ENCODE measurements at regions not wholly inside any gene's neighbourhood (a gene's known extent, or its start where the extent isn't known, plus 50 kb on each side); places are given as distances from the start of the nearest gene placed in this dataset.
A peak's percentile ranks its signal among the peaks of the same experiment; 100 is the strongest.
"Not testable (repeated sequence)": the region's sequence is repeated elsewhere in the genome, so short reads cannot be mapped to it uniquely, and the experiment has no call there.

DNA sequence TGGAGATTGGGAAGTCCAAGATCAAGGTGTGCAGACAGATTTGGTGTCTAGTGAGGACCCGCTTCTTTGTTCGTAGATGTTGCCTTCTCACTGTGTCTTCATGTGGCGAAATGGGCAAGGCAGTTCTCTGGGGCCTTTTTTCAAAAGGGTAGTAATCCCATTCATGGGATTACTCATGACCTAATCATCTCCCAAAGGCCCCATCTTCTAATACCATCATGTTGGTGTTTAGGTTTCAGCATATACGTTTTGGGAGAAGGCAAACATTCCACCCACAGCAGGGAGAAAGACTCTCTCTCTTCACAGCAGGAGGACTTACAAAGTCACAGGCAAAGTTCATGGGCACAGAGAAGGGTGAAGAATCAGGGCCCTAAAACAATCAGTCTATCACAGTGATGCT, 252.1 kb downstream of the RPLP1 start:
- DNase-seq (ENCODE audit: low read depth in 2 of 2, low spot score in 1 of 2) = no peak

- DNase-seq (ENCODE audit: low read depth in 2 of 2, low spot score in 1 of 2) = no peak
Observed at GRCh38 chr15:69706353-69707097, 253.9 kb downstream of the RPLP1 start.

- DNase-seq (ENCODE audit: low read depth in 2 of 2, low spot score in 1 of 2) = not testable (repeated sequence)
Observed at GRCh38 chr15:69707241-69707640, 254.6 kb downstream of the RPLP1 start.

DNA sequence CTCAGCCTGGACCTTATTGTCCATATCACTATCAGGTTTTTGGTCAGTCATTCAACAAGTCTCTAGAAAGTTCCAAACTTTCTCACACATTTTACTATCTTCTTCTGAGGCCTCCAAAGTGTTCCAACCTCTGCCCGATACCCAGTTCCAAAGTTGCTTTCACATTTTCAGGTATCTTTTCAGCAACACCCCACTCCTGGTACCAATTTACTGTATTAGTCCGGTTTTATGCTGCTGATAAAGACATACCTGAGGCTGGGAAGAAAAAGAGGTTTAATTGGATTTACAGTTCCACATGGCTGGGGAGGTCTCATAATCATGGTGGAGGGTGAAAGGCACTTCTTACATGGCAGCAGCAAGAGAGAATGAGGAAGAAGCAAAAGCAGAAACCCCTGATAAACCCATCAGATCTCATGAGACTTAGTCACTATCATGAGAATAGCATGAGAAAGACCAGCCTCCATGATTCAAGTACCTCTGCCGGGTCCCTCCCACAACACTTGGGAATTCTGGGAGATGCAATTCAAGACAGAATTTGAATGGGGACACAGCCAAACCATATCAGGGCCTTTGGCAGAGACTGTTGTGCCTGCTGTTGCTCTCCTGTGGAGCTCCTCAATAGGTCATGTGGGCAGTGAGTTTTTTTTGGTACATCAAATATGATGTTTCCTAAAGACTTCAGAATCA, 256.0 kb downstream of the RPLP1 start:
- DNase-seq (ENCODE audit: low read depth in 2 of 2, low spot score in 1 of 2) = not testable (repeated sequence)

- no peak for DNase-seq (ENCODE audit: low read depth in 2 of 2, low spot score in 1 of 2)
Observed at GRCh38 chr15:69712991-69713390, 260.4 kb downstream of the RPLP1 start.

GRCh38 chr15:69713726-69714559, 261.3 kb downstream of the RPLP1 start:
- peak; percentile 44 to 47 for DNase-seq (ENCODE audit: low read depth in 2 of 2, low spot score in 1 of 2)

DNA sequence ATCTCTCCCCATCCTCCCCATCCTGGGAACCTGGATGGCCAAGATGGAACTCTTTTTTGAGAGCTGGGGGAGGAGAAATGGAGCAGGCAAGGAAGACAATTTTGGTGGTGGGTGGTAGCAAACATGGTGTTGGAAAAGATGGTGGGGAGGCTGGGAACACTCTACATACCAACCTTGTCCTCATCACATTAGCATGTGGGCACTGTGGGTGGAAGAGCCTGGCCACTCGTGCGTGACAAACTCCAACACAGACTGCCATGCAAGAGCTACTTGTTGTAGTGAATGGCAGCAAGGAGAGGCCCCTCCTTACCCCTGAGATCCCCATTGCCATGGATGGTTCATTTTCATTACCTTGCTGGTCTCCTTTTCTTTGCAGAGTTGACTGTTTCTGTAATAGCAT, 262.6 kb downstream of the RPLP1 start:
- no peak for DNase-seq (ENCODE audit: low read depth in 2 of 2, low spot score in 1 of 2)

GRCh38 chr15:69718436-69718835, 265.8 kb downstream of the RPLP1 start:
- no peak for DNase-seq (ENCODE audit: low read depth in 2 of 2, low spot score in 1 of 2)

DNA sequence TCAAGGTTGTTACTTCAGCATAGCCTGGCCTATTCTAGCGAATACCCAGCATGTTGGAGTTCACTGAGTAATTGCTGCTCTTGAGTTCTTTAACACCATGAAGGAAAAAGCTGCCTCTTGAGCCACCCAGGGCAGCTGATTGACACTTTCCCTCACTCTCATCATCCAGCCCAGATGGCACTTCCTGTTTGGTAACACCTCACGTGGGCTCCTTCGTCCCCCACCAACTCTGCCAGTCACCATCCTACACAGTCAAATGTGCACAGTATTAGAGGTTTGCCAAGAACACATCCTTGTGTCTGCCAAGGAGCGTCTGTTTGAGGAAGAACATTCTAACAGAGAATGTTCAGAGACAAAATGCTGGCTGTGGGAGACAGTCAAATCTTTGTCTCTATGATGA, 266.3 kb downstream of the RPLP1 start:
- DNase-seq (ENCODE audit: low read depth in 2 of 2, low spot score in 1 of 2) = no peak

DNA sequence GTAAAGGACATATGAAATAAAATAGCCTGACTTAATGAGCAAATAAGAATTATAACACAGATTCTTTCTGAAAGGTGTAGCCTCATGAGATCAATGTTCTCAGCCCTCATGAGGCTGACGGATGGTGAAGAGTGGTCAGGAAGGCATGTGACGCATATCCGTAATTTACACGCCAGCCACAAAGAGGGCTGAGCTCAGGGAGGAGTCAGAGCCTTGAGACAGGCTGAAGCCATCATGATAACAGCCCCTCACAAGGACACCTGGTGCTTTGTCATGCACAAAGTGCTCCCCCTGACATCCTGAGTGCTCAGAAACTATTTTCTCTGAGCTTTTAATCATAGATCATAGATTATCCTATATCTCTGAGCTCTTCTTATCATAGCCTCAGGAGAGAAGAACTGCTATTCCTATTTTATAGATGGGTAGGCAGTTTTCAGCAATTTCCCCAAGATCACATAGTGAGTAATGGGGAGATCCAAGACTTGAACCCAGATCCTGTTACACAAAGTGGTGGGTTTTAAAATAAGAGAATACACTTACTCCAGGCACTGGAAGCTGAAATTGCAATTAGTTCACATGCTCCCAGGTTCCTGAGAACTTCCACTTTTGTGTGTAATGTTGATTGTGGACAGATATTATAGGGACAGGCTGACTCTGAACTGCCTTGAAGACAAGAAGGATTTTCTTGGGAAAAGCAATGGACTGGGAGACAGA, 267.1 kb downstream of the RPLP1 start:
- DNase-seq (ENCODE audit: low read depth in 2 of 2, low spot score in 1 of 2) = peak; percentile 39 to 43

DNA sequence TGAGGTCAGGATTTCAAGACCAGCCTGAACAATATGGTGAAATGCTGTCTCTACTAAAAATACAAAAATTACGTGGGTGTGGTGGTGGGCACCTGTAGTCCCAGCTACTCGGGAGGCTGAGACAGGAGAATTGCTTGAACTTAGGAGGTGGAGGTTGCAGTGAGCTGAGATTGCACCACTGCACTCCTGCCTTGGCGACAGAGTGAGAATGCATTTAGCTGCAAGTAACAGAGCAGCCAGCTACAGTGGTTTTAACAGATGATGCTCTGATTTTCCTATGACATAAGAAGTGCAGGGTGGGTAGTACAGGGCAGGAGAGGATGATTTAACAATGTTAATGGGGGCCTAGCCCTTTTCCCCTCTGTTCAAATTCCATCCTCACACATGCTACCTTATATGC, 267.9 kb downstream of the RPLP1 start:
- no peak for DNase-seq (ENCODE audit: low read depth in 2 of 2, low spot score in 1 of 2)

DNA sequence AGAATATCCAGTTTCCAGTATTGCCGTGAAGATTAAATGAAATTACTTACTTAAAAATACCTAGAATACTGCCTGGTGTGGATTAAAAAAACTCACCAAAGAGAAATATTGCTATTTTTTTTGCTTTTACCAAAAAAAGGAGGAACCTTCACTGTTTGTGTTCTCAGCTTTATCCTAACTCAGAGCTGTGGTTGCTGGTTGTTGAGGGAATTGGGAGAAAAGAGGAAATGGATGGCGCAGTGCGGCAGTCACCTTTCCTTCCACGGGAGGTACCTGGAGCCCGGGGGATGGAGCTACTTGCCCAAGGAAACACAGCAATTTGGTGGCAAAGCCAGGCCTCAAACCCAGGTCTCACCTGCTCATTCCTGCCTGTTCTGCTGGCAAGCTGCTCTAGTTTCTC, 270.3 kb downstream of the RPLP1 start:
- no peak for DNase-seq (ENCODE audit: low read depth in 2 of 2, low spot score in 1 of 2)

DNA sequence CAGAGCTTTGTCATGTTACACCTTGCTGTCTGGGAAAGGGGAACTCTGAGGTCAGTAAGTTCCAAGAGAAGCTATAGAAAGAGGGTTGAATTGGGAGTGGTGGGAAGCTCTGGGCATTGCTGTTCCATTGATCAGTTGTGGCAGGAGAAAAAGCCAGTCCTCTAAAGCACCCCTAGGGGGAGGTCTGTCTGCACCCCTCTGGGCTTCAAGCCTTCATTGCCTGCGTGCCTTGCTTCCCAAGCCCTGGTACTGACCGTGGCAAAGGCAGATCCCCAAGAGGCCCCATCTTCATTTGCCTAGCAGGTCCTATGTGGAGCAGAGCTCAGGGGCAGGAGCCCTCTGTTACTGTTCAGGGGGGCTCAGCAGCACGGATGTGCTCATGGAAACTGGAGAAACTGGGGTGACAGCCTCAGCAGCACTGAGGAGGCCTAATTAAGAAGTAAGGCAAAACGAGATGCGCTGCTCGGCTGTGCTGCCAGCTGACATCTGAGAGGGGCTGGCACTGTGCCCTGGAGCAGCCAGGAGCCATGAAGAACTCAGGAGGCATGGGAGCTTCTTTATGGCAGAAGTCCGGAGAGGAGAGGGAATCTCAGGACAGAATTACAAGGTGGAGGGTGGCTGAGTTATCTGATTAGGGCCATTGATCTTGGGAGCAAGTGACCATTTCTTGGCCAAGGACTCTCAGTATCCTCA, 270.9 kb downstream of the RPLP1 start:
- DNase-seq (ENCODE audit: low read depth in 2 of 2, low spot score in 1 of 2) = no peak

- DNase-seq (ENCODE audit: low read depth in 2 of 2, low spot score in 1 of 2) = no peak
Observed at GRCh38 chr15:69724333-69724732, 271.7 kb downstream of the RPLP1 start.

- DNase-seq (ENCODE audit: low read depth in 2 of 2, low spot score in 1 of 2) = no peak
Observed at GRCh38 chr15:69725275-69725674, 272.7 kb downstream of the RPLP1 start.

GRCh38 chr15:69725957-69726356, 273.3 kb downstream of the RPLP1 start:
- DNase-seq (ENCODE audit: low read depth in 2 of 2, low spot score in 1 of 2) = no peak

DNA sequence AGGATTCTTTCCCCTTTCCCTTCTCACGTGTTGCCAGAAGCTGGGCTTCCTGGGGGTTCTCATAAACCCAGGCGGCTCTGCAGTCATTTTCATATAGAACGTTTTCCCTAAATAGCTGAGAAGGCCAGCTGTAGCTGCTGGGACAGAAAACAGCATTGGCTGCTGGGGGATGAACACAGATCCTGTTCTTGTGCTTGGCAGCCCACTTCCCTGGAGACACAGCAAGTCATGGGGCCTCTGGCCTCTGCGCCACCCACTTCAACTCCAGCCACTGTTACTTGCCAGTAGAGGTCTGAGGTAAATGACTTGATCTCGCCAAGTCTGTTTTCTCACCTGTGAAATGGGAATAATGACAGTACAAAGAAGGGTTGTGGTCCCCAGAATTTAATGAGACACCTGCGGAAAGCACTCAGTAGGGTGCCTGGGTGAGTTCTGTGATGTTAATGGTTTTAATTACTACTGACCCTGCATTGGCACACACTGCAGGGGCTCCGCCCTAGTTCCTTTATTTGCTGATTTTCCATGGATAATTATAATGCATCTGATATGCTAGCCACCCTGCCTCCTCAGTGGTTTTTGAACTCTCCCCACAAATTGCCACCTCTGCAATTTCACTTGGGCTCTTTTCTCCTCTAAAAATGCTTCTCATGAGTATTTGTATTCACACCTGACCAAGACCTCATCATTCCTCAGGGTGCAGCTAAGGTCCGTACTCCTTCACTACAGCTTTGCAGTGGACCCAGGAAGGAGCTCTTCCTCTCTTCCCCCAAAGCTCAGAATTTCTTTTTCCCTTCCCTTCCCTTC, 274.7 kb downstream of the RPLP1 start:
- no peak for DNase-seq (ENCODE audit: low read depth in 2 of 2, low spot score in 1 of 2)

DNA sequence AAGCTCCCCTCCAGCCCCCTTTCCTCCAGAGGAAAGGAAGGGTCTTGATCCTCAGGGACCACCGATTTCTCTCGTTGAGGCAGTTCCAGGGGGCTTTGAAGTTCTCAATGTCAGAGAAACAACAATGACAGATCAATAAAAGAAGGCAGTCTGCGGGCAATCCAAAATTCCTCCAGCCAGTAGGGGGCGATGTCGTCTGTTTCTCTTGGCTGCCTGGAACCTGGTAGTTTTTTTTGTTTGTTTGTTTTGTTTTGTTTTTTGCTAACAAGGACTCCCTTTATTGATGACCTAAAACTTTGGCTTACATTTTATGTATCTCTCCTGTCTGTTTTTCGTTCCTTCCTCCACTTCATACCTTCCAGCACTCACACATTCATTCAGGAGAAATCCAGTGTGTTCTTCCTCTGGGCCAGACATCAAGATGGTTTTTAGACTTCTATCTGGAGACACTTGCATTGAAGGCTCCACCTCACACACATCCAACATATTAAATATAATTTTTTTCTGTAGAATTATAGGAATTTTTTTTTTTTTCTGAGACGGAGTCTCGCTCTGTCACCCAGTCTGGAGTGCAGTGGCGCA, 276.6 kb downstream of the RPLP1 start:
- DNase-seq (ENCODE audit: low read depth in 2 of 2, low spot score in 1 of 2) = peak; percentile 57 to 68

DNA sequence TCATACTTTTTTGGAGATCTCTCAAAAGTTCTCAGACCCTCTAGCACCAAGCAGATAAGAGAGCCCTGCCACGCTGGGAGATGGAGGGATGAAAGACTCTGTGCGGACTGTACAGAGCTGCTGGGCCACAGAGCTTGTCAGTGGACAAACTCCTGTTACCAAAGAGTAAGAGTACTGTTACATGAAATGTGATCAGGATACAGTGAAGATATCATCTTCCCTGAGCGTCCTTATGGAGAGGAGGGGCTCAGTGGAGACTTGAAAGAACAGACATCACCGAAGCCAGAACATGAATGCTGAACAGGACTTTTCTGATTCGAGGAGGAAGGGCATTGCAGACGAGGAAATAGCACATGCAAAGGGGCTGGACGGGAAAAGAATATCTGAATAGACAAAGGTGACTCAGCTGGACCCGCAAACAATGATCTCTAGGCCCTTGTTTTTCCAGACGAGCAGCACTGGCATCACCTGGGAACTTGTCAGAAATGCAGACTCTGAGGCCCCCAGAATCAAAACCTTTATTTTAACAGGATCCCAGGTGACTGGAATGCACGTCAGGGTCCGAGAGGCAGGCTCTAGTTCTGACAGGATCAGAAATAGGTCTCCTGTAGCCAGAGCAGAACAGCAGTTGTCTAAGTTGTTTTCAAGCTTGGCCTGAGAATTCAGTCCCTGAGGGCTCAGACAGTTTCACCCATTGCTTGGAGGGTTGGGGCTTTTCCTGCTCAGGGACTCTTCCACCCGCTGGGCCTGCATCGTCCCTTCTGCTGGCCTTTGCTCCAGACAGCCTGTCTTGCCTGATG, 277.9 kb downstream of the RPLP1 start:
- no peak for DNase-seq (ENCODE audit: low read depth in 2 of 2, low spot score in 1 of 2)
